Stimulated activated CD8-positive, alpha-beta memory T cell treated with anti-CD3 and anti-CD28 coated beads, Interleukin-2, amount 100 ng/mL, for 1 hour (primary cell): ENCODE measurements at regions not wholly inside any gene's neighbourhood (a gene's known extent, or its start where the extent isn't known, plus 50 kb on each side); places are given as distances from the start of the nearest gene placed in this dataset.
"Not testable (repeated sequence)": the region's sequence is repeated elsewhere in the genome, so short reads cannot be mapped to it uniquely, and the experiment has no call there.

ENCODE experiments used
- DNase-seq, 2 donors: peaks; one replicate each; pipeline ENCODE4 v3.0.0-alpha.2; 2020; ENCODE audit warnings: low read depth in 2 of 2

DNA sequence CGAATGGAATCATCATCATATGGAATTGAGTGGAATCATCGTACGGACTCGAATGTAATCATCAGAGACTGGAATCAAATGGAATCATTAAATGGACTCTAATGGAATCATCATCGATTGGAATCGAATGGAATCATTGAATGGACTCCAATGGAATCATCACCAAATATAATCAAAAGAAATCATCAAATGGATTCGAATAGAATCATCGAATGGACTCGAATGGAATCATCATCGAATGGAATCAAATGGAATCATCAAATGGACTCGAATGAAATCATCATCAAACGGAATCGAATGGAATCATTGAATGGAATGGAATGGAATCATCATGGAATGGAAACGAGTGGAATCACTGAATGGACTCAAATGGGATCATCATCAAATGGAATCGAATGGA is 233.5 kb downstream of the SHCBP1 start:
- peak; percentile 38 to 75 for DNase-seq

DNA sequence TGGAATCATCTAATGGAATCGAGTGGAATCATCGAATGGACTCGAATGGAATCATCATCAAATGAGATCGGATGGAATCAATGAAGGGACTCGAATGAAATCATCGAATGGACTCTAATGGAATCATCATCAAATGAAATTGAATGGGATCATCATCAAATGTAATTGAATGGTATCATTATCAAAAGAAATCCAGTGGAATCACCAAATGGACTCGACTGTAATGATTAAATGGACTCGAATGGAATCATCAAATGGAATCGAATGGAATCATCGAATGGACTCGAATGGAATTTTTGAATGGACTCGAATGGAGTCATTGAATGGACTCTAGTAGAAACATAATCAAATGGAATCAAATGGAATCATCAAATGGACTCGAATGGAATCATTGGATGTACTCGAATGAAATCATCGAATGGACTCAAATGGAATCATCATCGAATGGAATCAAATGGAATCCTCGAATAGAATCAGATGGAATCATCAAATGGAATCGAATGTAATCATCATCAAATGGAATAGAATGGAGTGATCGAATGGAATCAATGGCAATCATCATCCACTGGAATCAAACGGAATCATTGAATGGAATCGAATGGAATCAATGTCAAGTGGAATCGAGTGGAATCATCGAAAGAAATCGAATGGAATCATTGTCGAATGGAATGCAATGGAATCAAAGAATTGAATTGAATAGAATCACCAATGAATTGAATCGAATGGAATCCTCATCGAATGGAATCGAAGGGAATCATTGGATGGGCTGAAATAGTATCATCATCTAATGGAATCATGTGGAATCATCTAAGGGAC is 234.2 kb downstream of the SHCBP1 start:
- not testable (repeated sequence) for DNase-seq

DNA sequence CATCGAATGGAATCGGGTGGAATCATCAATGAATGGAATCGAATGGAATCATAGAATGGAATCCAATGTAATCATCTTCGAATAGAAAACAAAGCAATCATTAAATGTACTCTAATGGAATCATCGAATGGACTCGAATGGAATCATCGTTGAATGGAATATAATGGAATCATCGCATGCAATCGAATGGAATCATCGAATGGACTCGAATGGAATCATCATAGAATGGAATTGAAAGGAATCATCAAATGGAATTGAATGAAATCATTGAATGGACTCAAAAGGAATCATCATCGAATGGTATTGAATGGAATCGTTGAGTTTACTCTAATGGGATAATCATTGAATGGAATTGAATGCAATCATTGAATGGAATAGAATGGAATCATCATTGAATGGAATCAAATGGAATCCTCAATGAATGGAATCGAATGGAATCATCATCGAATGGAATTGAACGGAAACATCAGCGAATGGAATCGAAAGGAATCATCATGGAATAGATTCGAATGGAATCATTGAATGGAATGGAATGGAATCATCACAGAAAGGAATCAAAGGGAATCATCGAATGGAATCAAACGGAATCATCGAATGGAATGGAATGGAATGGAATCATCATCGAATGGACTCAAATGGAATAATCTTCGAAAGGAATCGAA is 234.9 kb downstream of the SHCBP1 start:
- DNase-seq: not testable (repeated sequence)

DNA sequence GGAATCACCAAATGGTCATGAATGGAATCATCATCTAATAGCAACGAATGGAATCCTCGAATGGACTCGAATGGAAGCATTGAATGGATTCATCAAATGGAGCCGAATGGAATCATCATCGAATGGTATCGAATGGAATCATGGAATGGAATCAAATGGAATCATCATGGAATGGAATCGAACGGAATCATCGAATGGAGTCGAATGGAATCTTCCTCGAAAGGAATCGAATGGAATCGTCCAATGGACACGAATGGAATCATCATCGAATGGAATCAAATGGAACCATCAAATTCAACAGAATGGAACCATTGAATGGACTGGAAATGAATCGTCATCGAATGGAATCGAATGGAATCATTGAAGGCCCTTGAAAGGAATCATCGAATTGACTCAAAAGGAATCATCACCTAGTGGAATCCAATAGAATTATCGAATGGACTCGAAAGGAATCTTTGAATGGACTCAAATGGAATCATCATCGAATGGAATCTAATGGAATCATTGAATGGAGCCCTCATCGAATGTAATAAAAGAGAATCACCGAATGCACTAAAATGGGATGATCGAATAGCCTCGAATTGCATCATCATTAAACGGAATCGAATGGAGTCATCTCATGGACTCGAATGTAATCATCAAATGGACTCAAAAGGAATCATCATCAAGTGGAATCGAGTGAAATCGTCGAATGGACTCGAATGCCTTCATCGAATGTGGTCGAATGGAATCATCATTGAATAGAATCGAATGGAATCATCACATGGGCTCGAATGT is 236.7 kb downstream of the SHCBP1 start:
- not testable (repeated sequence) for DNase-seq

DNA sequence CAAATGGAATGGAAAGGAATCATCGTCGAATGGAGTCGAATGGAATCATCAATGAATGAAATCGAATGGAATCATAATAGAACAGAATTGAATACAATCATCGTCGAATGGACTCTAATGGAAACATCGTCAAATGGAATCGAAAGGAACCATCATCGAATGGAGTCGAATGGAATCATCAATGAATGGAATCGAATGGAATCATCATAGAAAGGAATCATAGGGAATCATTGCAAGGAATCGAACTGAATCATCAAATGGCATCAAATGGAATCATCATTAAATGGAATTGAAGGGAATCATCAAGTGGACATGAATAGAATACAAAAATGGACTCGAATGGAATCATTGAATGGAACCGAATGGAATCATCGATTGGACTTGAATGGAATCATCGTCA is 237.6 kb downstream of the SHCBP1 start:
- DNase-seq: not testable (repeated sequence)

DNA sequence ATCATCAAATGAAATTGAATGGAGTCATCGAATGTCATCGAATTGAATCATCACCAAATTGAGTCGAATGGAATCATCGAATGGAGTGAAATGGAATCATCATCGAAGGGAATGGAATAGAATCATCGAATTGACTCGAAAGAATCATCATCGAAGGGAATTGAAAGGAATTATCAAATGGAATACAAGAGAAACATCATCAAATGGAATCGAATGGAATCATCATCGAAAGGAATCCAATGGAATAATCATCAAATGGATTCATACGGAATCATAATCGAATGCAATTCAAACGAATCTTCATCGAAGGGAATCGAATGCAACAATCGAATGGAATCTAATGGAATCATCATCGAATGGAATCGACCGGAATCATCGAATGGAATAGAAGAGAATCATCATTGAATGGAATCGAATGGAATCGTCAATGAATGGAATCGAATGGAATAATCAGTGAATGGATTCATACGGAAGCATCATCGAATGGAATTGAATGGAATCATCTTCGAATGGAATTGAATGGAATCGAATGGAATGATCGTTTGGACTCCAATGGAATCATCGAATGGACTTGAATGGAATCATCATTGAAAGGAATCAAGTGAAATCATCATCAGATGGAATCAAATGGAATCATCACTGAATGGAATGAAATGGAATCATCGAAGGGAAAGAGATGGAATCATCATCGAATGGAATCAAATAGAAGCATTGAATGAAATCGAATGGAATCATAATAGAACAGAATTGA is 238.2 kb downstream of the SHCBP1 start:
- DNase-seq: not testable (repeated sequence)

DNA sequence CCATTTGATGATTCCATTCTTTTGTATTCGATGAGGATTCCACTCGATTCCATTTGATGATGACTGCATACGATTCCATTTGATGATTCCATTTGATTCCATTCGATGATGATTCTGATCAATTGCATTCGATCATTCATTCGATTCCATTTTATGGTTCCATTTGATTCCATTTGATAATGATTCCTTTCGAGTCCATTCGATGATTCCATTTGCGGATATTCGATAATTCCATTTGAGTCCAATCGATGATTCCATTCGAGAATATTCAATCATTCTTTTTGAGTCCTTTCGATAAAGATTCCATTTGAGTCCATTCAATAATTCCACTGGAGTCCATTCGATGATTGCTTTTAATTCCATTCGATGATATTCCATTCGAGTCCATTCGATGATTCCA is 239.1 kb downstream of the SHCBP1 start:
- not testable (repeated sequence) for DNase-seq

DNA sequence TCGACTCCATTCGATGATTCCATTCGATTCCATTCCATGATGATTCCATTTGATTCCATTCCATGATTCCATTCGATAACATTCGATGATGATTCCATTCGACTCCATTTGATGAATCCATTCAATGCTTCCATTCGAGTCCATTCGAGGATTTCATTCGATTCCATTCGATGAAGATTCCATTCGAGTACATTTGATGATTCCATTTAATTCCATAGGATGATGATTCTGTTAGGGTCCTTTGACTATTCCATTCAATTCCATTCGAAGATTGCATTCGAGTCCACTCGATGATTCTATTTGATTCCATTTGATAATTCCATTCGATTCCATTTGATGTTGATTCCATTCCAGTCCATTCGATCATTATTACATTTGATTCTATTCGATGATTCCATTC is 239.8 kb downstream of the SHCBP1 start:
- DNase-seq: not testable (repeated sequence)
